T-helper 2 cell treated with Interferon-gamma antibody and Interleukin-4, amounts not matched to agents 100 ng/mL and 5 ng/mL, for 36 hours (primary cell): ENCODE measurements at regions not wholly inside any gene's neighbourhood (a gene's known extent, or its start where the extent isn't known, plus 50 kb on each side); places are given as distances from the start of the nearest gene placed in this dataset.

Experiments used
- intact Hi-C: fragments of 100-400 bp; cut with micrococcal nuclease; formaldehyde crosslinking; loops from one replicate; pipeline ENCODE4 v1.15.1; 2023

GRCh38 chr7:157481389-157481788 lies 144.6 kb downstream of the DNAJB6 start:
- intact Hi-C loops: no loop called here

- intact Hi-C loops: no loop called here
These were observed 145.2 kb downstream of the DNAJB6 start for GRCh38 chr7:157482025-157482424.

GRCh38 chr7:157482517-157483087 lies 145.8 kb downstream of the DNAJB6 start:
- intact Hi-C loops: no loop called here

- intact Hi-C loops: no loop called here
These were observed 146.7 kb downstream of the DNAJB6 start for GRCh38 chr7:157483515-157483914.

GRCh38 chr7:157483971-157484410 lies 147.2 kb downstream of the DNAJB6 start:
- intact Hi-C loops: no loop called here

- intact Hi-C loops: no loop called here
These were observed 147.7 kb downstream of the DNAJB6 start for GRCh38 chr7:157484411-157485081.

- intact Hi-C loops: no loop called here
These were observed 148.6 kb downstream of the DNAJB6 start for GRCh38 chr7:157485361-157485831.

GRCh38 chr7:157486007-157486755 lies 149.4 kb downstream of the DNAJB6 start:
- intact Hi-C loops: no loop called here

- intact Hi-C loops: no loop called here
These were observed 150.4 kb downstream of the DNAJB6 start for GRCh38 chr7:157487046-157487770.

GRCh38 chr7:157488281-157488680 lies 151.5 kb downstream of the DNAJB6 start:
- intact Hi-C loops: no loop called here

GRCh38 chr7:157488966-157489365 lies 152.2 kb downstream of the DNAJB6 start:
- intact Hi-C loops: no loop called here
